HG02981 (cell line): ENCODE measurements at regions not wholly inside any gene's neighbourhood (a gene's known extent, or its start where the extent isn't known, plus 50 kb on each side); places are given as distances from the start of the nearest gene placed in this dataset.

Experiments used
- ATAC-seq: cut with Tn5 transposase; IDR thresholded peaks from one replicate; pipeline ENCODE4 v1.9.1; 2021; ENCODE audit warnings: mild to moderate bottlenecking, moderate library complexity; ENCODE audit not compliant: unreplicated experiment

DNA sequence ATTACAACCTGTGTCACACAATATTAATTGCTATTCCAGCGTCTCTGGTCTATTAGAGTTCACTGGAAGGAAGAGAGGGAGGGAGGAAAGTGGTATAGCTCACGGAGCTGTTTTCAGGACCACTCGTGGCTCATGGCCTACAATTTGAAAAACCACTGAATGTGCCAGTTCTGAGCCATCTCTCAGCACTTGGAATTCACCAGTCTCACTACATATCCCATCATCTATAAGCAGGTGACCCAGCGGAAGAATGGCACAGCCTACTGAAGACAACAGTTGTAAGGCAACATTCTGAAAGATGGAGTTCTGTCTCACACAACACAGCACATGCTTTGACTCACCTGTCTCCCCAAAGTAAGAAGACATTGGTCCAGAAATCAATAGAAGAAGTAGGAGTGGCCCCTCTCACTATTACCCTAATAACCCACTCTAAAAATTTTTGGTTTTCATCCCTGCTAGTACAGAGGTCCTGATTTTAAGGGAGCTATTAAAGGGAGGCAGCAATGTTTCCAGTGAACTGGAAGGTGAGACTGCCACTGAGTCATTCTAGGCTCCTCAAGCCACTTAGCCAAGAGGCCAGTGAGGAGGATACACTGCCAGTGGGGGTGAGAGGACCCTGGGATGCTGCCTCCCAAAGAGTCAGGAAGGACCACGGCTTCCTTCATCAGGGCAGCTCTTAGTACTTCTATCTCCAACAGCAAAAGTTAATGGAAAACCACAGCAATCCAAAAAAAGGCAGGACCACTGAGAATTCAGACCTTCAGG, 50.0 kb upstream of the DOCK9 start:
- no peak for ATAC-seq

DNA sequence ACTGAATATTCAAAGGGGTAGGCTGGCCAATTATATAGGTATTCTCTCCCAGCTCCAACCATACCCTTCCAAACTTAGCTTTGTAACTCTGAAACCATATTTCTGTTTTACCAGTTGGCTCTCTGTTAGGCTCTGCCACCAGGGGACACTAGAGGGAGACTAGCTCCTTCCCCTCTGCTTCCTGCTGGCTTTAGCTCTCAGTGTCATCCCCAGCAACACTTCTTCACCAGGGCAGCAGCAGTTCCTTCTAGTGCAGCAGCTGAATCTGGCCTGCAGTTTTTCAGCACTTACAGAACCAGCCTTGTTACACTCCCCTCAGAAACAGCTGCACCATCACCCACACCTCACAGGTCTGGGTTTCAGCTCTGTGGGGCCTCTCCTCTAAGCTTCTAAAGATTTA, 51.0 kb upstream of the DOCK9 start:
- no peak for ATAC-seq

DNA sequence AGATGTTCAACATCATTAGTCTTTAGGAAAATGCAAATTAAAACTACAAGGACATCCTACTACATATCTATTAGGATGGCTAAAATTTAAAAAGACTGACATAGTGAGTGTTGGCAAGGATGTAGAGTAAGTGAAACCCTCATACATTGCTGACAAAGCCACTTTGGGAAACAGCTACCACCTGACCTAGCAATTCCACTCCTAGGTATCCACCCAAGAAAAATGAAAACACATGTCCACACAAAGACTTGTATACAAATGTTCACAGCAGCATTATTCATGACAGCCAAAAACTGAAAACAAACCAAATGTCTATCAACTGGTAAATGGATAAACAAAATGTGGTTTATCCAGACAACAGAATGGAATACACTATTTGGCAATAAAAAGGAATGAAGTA, 51.7 kb upstream of the DOCK9 start:
- ATAC-seq = no peak

DNA sequence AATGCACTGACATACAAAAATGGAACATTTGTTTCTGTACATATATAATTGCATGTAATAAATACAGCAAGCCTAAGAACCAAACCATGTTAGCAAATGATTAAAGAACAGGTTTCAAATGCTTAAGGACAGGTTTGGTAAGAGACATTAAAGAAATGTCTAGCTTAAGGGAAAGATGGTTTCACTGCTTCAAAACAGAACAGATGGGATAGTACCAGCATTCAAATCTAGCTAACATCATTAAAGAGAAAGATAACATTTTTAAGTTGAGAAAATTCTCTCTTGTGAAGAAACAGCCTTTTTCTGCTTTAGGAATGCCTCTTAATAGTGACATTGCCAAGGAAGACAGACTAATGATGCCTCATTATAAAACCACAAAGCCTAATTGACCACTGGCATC, 52.5 kb upstream of the DOCK9 start:
- ATAC-seq = no peak

DNA sequence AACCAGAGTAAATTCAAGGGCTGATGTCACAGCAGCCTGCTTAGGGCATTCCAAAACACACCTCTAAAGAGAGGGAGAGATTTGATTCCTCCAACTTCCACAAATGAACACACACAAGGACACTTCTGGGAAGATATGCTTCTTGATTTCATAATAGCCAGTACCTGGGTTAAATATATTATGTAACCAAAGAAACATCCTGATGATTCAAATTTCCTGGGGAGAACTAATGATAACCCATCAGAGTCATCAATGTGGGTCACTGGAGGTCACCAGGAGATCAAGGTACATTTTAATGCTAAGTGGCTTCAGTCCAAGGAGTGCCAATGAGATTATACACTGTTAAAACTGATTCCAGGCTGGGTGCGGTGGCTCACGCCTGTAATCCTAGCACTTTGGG, 54.0 kb upstream of the DOCK9 start:
- no peak for ATAC-seq

DNA sequence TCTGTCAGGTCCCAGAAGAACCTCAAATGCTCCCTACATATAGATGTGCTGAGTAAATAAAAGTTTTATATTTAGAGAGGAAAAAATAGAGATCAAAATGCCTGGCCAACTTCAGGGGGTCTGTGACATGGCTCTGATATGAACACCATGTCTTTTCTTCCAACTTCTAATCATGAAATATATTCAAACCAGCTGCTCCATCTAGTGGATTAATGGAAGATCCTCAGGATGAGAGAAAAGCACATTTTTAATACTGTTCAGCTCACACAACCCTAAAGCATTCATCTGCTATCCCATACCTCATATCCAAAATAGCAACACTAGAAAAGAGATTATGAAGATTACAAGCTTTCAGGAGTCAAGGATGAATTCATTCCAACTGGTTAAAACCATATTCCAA, 56.0 kb upstream of the DOCK9 start:
- ATAC-seq = no peak

DNA sequence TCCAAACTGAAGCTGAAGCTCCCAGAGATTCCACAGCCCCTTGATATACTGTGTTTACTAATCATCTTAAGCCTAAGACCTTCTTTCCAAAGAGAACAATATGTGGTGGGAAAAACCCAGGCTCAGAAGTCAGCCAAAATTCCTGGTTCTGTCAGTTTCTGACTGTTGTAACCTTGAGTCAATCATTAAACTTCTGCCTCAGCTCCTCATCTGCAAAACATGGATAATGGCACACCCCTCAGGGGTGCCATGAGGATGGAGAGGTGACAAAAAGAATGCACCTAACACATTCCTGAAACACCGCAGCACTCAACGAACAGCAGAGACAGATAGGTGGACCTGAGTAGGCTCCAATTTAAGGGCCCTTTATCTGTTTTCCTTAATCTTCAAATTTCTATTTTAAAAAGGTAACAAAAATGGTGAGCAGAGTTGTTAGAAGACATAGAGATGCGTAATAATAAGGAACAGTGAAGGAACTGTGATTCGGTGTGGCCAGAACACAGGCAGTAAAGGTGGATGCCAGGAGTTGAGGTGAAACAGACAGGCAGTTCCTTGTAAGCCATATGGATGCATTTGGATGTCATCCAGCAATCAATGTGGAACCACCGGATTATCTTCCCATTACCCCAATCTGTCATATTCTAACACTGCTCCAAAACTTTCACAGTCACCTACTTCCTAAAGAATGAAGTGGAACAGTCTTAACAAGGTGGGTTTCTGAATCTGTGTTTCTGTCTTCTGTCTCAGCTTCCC, 56.6 kb upstream of the DOCK9 start:
- no peak for ATAC-seq

DNA sequence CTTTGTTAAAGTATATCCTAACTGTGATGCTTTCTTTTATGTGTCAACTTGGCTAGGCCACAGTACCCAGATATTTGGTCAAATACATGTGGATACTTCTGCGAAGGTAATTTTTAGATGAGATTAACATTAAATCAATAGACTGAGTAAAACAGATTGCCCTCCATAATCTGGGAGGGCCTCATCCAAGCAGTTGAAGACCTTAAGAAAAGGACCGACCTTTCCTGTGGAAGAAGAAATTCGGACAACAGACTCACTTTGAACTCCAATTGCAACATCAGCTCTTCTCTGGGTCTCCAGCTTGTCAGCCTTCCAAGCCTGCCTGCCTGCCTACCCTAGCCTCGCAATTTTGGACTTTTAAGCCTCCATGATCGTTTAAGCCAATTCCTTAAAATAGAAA, 57.9 kb upstream of the DOCK9 start:
- ATAC-seq = no peak

DNA sequence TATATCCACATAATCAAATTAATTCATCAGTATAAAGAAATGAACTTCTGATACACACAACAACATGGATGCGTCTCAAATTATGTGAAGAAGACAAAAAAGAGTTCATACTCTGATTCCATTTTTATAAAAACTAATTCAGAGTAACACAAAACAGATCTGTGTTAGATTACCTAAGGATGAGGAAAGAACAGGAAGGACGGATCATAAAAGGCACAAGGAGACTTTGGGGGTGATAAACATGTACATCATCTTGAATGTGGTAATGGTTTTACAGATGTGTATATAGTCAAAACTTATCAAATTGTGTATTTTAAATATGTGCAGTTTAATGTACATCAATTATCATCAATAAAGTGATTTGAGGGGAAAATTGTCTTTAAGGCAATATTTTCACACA, 59.9 kb upstream of the DOCK9 start:
- no peak for ATAC-seq

DNA sequence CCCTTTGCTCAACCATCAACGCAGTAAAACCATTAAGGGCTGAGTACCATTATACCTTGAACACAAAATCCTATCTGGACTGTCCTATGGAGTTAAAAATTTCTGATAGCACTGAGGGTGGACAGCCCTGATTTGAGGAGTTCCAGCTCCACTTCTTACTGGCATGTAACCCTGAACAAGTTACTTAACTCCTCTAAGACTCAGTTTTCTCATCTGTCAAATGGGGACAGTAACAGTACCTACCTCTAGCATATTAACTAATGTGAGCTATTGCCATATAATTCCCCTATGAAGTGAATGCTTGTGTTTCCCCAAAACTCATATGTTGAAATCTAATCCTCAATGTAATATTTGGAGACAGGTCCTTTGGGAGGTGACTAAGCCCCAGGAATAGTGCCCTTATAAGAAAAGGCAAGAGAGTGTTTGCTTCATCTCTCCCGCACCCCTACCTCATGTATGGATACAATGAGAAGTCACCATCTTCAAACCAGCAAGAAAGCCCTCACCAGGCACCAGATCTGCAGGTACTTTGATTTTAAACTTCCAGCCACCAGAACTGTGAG, 61.9 kb upstream of the DOCK9 start:
- no peak for ATAC-seq

DNA sequence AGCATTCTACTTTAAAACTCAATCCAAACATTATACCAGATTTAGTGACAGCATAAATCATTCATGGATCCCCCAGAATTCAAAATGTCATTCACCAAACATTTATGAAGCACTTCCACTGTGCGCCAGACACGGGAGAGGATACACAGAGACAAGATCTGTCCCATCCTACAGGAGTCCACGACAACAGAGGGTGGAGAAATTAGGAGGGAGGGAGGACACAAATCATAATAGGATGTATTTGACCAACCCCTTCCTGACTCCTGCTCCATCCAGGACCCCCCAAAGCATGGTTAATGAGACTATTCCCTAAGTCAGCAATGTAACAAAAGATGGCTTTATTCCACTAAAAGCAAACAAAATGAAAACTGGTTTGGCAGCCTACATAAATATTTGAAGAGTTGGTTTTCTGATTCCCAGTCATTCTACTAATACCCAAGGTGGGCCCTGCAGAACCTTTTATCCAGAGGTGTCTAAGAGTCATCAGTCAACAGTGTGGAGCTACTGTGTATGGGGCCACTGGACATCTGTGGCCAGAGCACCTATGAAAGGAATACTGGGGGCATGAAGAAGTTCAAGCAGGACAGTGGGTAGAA, 62.8 kb upstream of the DOCK9 start:
- no peak for ATAC-seq

DNA sequence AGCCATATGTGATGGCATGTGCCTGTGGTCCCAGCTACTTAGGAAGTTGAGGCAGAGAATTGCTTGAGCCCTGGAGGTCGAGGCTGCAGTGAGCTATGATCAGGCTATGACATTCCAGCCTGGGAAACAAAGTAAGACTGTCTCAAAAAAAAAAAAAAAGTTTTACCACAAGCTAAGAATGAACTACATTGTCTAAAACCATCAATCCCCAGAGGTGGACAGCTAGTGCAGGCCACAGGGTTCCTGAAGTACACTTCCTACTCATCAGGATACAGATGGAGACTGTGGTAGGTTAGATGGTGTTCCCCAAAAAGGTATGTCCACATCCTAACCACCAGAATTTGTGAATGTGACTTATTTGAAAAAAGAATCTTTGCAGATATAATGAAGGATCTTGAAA, 63.5 kb upstream of the DOCK9 start:
- peak; percentile 2 for ATAC-seq

DNA sequence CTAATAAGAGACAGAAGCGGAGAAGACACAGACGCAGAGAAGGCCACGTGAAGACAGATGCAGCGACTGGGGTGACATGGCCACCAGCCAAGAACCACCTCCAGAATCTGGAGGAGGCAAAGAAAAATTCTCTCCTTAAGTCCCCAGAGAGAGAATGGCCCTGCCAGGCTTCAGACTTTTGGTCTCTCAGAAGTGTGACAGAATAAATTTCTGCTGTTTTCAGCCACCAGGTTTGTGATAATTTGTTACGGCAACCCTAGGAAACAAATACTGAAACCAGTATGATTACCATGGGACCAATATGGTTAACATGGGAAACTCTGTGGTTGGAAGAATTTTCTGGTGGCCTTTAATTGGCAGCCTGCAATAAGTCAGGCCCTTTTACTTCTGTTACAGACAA, 63.9 kb upstream of the DOCK9 start:
- ATAC-seq = peak; percentile 55

DNA sequence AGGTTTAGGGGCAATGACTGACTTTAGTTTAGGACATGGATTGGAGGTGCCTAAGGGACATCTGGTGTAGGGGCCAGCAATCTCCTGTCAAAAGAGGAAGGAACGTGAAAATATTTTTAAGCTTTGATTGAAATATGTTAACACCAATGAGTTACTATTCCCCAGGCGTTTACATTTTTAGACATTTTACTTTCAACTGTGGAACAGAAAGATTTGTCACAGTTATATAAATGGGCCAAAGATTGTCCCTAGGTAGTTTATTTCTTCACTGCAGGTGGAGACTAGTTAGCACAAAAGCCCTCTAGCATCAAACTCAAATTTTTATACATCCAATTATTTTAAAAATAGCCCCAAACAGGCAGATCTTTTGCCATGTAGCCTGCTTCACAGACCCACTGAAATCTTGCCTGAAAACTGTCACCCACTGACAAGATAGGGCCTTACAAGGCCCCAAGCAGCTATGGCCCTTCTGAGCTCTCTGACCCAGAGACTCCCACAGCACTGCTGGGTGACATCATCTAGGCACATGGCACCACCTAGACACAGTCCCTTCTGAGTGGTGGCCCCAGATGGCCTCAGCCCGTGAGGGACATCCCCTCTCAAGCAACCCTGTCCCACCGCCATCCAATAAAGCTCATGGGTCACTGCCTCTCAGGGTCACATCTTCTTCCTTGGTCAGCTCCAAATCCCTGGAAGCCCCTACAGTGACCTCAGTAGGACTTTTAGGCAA, 64.8 kb upstream of the DOCK9 start:
- ATAC-seq = no peak

DNA sequence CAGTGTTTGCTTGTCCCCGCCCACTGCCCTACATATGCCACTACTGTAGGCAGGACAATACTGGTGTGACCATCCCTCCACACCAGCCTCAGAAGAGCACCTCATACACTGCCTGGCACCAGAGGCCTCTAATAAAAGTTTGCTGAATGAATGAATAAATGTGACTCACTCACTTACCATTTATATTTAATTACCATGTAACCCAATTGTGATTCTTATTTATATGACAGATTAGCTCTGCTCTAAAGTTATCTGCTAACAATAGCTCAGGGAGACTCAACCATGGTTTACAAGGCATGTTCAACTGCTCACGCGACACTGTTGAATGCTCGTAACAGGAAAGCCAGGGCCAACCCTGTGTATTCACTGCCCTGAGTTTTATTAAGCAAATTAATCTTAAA, 66.0 kb upstream of the DOCK9 start:
- no peak for ATAC-seq

DNA sequence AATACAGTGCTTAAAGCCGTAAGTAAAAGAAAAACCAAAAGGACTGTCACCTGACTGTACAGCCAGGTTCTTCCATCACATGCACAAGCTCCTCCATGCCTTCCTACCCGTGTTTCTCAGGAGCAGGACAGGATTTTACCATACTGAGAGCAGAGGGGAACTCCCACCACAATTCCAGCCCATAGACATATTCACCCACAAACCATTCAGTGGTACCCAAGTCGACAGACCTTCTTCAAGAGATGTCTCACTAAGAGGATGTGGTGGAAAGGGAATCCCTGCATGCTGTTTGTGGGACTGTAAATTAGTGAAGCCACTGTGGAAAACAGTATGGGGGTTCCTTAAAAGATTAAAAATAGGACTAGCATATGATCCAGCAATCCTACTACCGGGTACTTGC, 66.9 kb upstream of the DOCK9 start:
- no peak for ATAC-seq

DNA sequence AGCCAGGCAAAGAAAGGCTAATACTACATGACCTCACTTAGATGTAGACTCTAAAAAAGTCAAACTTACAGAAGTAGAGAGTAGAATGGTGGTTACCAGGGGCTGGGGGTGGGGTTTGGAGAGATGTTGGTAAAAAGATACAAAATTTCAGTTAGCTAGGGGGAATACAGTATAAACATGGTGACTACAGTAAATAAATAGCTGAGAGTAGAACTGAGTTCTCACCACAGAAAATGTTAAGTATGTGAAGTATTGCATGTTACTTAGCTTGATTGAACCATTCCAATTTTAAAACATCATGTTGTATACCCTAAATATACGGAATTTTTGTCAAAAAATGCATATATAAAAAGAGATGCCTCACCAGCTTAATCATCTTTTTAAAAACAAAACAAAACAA, 67.5 kb upstream of the DOCK9 start:
- ATAC-seq = no peak

DNA sequence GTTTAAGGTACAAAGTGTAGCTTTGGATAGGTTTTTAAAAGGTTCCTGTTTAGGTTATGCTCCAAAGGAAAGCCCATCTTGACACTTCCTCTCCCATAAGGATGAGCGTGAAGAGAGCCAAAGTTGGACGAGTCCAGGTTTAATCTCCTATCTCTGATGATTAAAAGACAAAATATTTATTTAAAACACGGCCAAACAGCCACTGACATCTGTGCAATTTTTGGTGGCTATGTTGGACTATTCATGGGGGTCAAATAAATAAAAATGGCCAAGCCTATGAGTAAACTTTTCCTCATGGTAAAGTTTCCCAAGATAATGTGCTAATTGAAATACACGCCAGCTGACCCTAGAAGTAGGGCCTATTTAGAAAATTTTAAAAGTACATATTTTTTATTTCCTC, 69.0 kb upstream of the DOCK9 start:
- ATAC-seq = no peak

DNA sequence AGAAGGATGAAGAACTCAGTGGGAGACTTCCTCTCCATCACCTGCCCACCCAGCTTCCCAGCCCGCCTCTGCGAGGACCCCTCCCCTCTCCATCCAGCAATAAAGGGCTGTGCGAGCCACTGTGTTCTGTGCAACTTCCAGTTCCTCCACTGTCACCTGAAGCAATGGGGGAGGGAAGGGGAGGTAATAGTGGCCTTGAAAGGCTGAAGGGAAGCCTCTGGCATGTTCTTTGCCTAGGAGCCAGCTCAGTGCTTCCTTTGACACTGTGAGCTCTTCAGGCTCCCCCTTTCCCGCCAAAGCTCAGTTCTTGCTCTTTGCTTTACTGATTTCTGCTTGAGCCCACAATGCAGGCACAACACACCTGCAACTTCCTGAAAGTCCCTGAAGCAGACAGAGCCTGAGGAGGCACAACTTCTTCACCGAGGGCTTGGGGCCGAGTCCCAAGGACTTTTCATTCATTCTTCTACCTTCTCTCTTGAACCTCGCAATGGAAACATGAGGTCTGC, 73.2 kb upstream of the DOCK9 start:
- ATAC-seq = no peak

DNA sequence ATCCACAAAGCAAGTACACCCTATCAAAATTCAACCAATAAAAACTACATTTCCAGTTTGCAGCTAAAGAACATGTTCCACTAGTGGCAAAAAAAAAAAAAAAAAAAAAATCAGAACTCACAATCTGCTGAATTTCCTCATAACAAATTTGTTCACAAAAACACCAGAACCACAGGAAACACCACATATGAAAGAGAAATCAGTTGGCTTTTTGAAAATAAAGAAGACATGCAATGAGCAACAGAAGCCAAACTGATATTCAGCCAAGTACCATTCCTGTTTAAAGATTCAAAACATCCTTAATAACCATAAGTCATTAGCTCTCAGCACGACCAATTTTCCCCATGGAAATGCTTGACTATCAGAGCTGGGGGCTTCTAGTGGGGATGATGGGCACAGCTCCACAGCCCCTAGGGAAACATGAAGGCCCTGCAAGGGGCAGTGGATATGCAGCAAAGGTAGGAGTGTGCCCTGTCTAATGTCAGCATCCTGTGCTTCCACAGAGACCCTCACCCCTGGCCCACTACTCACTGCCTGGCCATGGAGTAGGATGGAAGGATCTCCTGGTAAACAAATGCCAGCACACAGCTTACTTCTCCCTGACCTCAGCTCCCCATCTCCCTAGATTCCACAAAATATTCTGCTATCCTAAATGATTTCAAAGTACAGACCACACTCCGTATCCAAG, 74.0 kb upstream of the DOCK9 start:
- no peak for ATAC-seq
